ENCODE measurements at regions not wholly inside any gene's neighbourhood (a gene's known extent, or its start where the extent isn't known, plus 50 kb on each side); places are given as distances from the start of the nearest gene placed in this dataset.

GRCh38 chr13:22014469-22014868 lies 343.6 kb downstream of the FGF9 start:
- H3K4me3 ChIP-seq (ENCODE audit: low read length), result no peak overlapping the region
- no peak for DNase-seq (ENCODE audit: low read depth)
- TF ChIP-seq, protein P1, sequence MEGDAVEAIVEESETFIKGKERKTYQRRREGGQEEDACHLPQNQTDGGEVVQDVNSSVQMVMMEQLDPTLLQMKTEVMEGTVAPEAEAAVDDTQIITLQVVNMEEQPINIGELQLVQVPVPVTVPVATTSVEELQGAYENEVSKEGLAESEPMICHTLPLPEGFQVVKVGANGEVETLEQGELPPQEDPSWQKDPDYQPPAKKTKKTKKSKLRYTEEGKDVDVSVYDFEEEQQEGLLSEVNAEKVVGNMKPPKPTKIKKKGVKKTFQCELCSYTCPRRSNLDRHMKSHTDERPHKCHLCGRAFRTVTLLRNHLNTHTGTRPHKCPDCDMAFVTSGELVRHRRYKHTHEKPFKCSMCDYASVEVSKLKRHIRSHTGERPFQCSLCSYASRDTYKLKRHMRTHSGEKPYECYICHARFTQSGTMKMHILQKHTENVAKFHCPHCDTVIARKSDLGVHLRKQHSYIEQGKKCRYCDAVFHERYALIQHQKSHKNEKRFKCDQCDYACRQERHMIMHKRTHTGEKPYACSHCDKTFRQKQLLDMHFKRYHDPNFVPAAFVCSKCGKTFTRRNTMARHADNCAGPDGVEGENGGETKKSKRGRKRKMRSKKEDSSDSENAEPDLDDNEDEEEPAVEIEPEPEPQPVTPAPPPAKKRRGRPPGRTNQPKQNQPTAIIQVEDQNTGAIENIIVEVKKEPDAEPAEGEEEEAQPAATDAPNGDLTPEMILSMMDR (conservative IDR thresholded peaks at IDR 0.05; ENCODE audit: low read depth, low read length), result no peak

DNA sequence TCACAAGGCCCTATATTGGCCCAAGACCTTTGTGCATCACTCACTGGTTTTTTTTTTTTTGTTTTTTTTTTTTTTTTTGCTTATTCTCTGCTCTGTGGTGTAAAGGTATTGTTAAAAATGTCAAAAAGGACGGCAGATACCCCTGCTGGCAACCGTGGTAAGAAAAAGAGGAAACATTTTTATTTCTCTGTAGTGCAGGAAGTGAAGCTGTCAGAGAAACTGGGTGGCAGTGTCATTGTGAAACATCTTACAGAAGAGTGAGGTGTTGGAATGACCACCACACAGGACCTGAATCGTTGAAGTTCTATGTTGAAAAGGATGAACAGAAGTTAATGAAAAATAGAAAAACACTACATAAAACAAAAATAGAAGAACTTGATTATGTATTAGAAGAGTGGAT lies 346.4 kb downstream of the FGF9 start:
- no peak overlapping the region for H3K4me3 ChIP-seq (ENCODE audit: low read length)
- TF ChIP-seq, protein P1 (conservative IDR thresholded peaks at IDR 0.05; ENCODE audit: low read depth, low read length), result no peak
- DNase-seq (ENCODE audit: low read depth), result no peak

DNA sequence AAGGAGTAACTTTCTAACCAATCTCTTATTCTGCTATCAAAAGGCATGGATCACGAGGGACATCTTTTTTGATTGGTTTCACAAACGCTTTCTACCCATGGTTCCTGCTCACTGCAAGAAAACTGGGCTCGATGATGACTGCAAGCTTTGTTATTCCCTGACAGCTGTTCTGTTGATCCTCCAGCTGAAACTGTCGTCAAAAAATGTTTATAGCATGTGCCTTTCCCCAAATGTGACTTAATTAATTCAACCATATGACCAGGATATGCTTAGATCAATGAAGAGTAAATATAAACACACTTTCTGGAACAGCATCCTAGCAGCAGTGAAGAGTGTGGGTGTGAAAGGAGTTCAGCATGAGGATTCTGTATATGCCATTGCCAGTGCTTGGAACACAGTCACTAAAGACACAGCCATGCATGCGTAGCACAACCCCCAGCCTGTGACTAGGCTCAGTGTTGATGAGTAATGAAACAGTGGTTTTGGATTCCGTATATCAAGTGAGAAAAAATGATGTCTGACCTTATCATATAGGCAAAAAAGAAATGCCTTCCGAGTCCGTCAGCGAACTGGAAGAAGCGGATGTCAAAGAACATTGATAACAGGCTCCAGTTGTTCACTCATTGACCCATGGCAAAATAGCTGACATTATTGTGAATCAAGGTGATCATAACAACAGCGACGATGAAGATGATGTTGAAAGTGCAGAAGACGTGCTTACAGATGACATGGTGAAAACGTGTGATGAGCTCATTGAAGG lies 347.4 kb downstream of the FGF9 start:
- no peak for DNase-seq (ENCODE audit: low read depth)
- TF ChIP-seq, protein P1 (conservative IDR thresholded peaks at IDR 0.05; ENCODE audit: low read depth, low read length), result no peak
- H3K4me3 ChIP-seq (ENCODE audit: low read length), result no peak overlapping the region

- no peak for DNase-seq (ENCODE audit: low read depth)
- H3K4me3 ChIP-seq (ENCODE audit: low read length), result no peak overlapping the region
- TF ChIP-seq, protein P1 (conservative IDR thresholded peaks at IDR 0.05; ENCODE audit: low read depth, low read length), result no peak
Observed at GRCh38 chr13:22018836-22019210, 347.9 kb downstream of the FGF9 start.

DNA sequence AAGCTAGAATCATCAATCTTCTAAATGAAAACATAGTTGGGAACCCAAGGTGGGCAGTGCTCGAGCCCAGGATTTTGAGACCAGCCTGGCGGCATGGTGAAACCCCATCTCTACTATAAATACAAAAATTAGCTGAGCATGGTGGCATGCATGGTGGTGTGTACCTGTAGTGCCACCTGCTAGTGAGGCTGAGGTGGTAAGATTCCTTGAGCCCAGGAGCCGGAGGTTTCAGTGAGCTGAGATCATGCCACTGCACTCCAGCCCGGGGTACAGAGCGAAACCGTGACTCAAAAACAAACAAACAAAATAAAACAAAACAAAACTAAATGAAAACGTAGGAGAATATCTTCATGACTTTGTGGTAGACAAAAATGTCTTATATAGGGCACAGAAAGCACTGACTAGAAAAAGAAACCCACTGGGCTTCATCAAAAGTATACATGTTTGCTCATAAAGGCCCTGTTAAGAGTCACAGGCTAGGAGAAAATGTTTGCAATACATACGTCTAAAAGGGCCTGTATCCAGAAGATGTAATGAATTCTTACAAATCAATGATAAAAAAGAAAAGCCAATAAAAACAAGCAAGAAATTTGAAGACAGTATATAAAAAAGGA lies 353.6 kb downstream of the FGF9 start:
- TF ChIP-seq, protein P1 (conservative IDR thresholded peaks at IDR 0.05; ENCODE audit: low read depth, low read length), result no peak
- DNase-seq (ENCODE audit: low read depth), result no peak
- H3K4me3 ChIP-seq (ENCODE audit: low read length), result no peak overlapping the region

GRCh38 chr13:22027566-22027965 lies 356.7 kb downstream of the FGF9 start:
- no peak overlapping the region for H3K4me3 ChIP-seq (ENCODE audit: low read length)
- TF ChIP-seq, protein P1 (conservative IDR thresholded peaks at IDR 0.05; ENCODE audit: low read depth, low read length), result no peak
- no peak for DNase-seq (ENCODE audit: low read depth)

- no peak for DNase-seq (ENCODE audit: low read depth)
- no peak overlapping the region for H3K4me3 ChIP-seq (ENCODE audit: low read length)
- TF ChIP-seq, protein P1 (conservative IDR thresholded peaks at IDR 0.05; ENCODE audit: low read depth, low read length), result no peak
Observed at GRCh38 chr13:22028831-22029230, 358.0 kb downstream of the FGF9 start.

All from retinal pigment epithelial cell (primary cell).